NCI-H748 treated with DMSO at 0.1 percent for 48 hours (cell line): ENCODE measurements at regions not wholly inside any gene's neighbourhood (a gene's known extent, or its start where the extent isn't known, plus 50 kb on each side); places are given as distances from the start of the nearest gene placed in this dataset.
"Not testable (repeated sequence)": the region's sequence is repeated elsewhere in the genome, so short reads cannot be mapped to it uniquely, and the experiment has no call there.

Experiments
- DNase-seq: peaks from one replicate; lab custom pipeline; 2025; lab: John Stamatoyannopoulos, UW

GRCh38 chr3:90069748-90070147 is 962.3 kb downstream of the EPHA3 start:
- no peak for DNase-seq

- no peak for DNase-seq
These were observed 968.7 kb downstream of the EPHA3 start for GRCh38 chr3:90076136-90076535.

GRCh38 chr3:90080988-90081387 is 973.6 kb downstream of the EPHA3 start:
- peak; percentile 20 for DNase-seq

GRCh38 chr3:90086297-90086696 is 978.9 kb downstream of the EPHA3 start:
- not testable (repeated sequence) for DNase-seq

GRCh38 chr3:90087703-90088102 is 980.3 kb downstream of the EPHA3 start:
- no peak for DNase-seq

GRCh38 chr3:90091549-90091948 is 984.1 kb downstream of the EPHA3 start:
- DNase-seq: peak; percentile 89

- peak; percentile 40 for DNase-seq
These were observed 985.6 kb downstream of the EPHA3 start for GRCh38 chr3:90092994-90093393.

GRCh38 chr3:90095811-90096210 is 988.4 kb downstream of the EPHA3 start:
- DNase-seq: no peak

- no peak for DNase-seq
These were observed 992.1 kb downstream of the EPHA3 start for GRCh38 chr3:90099493-90099892.

- no peak for DNase-seq
These were observed 994.7 kb downstream of the EPHA3 start for GRCh38 chr3:90102146-90102545.

- no peak for DNase-seq
These were observed 1013.9 kb downstream of the EPHA3 start for GRCh38 chr3:90121326-90121725.

- DNase-seq: no peak
These were observed 1021.0 kb downstream of the EPHA3 start for GRCh38 chr3:90128391-90128790.

GRCh38 chr3:90129730-90130129 is 1022.3 kb downstream of the EPHA3 start:
- DNase-seq: no peak

GRCh38 chr3:90132197-90132596 is 1024.8 kb downstream of the EPHA3 start:
- DNase-seq: no peak

- DNase-seq: no peak
These were observed 1026.7 kb downstream of the EPHA3 start for GRCh38 chr3:90134090-90134489.

GRCh38 chr3:90136456-90137191 is 1029.2 kb downstream of the EPHA3 start:
- no peak for DNase-seq

GRCh38 chr3:90145094-90145860 is 1037.9 kb downstream of the EPHA3 start:
- DNase-seq: no peak

GRCh38 chr3:90180096-90180495 is 1072.7 kb downstream of the EPHA3 start:
- no peak for DNase-seq

- DNase-seq: no peak
These were observed 1073.1 kb downstream of the EPHA3 start for GRCh38 chr3:90180543-90180942.

- DNase-seq: peak; percentile 18
These were observed 1075.0 kb downstream of the EPHA3 start for GRCh38 chr3:90182291-90182976.

- no peak for DNase-seq
These were observed 1077.4 kb downstream of the EPHA3 start for GRCh38 chr3:90184861-90185260.

GRCh38 chr3:90197383-90197782 is 1090.0 kb downstream of the EPHA3 start:
- not testable (repeated sequence) for DNase-seq

GRCh38 chr3:90202931-90203330 is 1095.5 kb downstream of the EPHA3 start:
- not testable (repeated sequence) for DNase-seq
